ENCODE measurements at regions not wholly inside any gene's neighbourhood (a gene's known extent, or its start where the extent isn't known, plus 50 kb on each side); places are given as distances from the start of the nearest gene placed in this dataset.

GRCh38 chr1:82179131-82179530, 378.4 kb downstream of the ADGRL2 start:
- no peak for TF ChIP-seq CTCF (IDR thresholded peaks at IDR 0.05)
- TF ChIP-seq POLR2A (IDR thresholded peaks at IDR 0.05), result no peak
- no peak for TF ChIP-seq POLR2AphosphoS5 (IDR thresholded peaks at IDR 0.05)
- TF ChIP-seq EP300 (IDR thresholded peaks at IDR 0.05), result no peak
